NCI-H1105 treated with DMSO at 0.1 percent for 48 hours (cell line): ENCODE measurements at regions not wholly inside any gene's neighbourhood (a gene's known extent, or its start where the extent isn't known, plus 50 kb on each side); places are given as distances from the start of the nearest gene placed in this dataset.
A peak's percentile ranks its signal among the peaks of the same experiment; 100 is the strongest.
"Not testable (repeated sequence)": the region's sequence is repeated elsewhere in the genome, so short reads cannot be mapped to it uniquely, and the experiment has no call there.

ENCODE experiments used
- DNase-seq: peaks from one replicate; lab custom pipeline; 2025; lab: John Stamatoyannopoulos, UW

- not testable (repeated sequence) for DNase-seq
Observed at GRCh38 chr1:147348592-147348991, 106.1 kb downstream of the CHD1L start.

DNA sequence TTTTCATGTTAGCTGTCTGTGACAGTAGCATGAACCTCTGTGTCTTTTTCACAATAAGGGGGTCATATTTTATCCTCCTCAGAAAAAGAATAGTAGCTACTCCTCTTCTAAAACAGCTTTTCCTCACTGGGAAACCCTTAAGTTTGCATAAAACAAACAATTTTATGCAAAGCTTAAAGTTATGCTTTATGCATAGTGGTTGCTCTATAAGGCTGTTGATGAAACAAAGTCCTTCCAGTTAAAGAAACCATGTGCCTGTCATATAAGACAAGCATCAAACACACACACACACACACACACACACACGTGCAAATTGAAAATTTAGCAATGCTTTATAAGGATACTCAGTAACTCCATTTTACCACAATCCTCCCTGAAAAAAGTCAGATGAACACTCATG is 107.0 kb downstream of the CHD1L start:
- DNase-seq, result no peak

DNA sequence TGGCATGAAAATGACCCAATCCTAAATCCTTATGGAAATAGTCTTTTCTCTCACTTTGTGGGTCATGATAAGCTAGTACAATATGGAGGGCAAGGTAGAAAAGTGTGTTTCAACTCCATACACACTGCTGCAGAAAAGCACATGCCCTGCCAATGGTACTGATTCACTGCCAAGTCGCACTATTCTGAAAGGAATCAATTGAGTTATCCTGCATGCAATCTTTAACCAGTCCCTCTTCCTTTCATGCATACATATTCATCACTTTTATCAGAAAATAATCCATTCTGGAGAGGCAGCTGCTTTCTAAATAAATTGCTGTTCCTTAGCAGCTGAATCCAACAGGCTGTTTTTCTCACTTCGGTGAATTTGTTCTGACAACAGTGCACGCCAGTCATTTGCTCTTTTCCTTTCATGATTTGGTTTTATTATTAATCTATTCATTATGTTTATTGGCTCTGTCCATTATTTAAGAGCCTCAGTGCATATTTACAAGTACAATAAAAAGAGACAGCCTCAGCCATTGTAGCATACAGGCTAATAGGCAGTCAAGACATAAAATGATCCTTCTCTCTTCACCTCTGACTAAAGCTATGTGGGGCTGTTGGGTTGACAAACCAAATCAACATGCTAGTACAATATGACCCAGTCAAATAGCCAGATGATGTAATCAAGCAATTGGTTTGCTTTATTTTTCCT is 108.8 kb downstream of the CHD1L start:
- no peak for DNase-seq

- DNase-seq, result no peak
Observed at GRCh38 chr1:147377263-147378246, 135.1 kb downstream of the CHD1L start.

DNA sequence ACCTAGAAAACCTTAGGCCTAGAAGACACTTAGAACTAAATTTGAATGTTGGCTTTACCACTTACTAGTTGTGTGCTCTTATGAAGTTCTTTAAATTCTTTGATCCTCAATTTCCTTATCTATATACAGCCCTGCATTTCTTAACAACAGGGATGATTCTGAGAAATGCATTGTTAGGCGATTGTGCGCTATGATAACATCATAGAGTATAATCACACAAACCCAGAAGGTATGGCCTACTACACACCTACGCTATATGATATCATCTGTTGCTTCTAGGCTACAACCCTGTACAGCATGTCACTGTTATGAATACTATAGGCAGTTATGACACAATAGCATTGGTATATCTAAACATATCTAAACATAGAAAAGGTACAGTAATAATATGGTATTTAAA is 137.4 kb downstream of the CHD1L start:
- DNase-seq, result no peak

- no peak for DNase-seq
Observed at GRCh38 chr1:147384804-147385203, 142.3 kb downstream of the CHD1L start.

DNA sequence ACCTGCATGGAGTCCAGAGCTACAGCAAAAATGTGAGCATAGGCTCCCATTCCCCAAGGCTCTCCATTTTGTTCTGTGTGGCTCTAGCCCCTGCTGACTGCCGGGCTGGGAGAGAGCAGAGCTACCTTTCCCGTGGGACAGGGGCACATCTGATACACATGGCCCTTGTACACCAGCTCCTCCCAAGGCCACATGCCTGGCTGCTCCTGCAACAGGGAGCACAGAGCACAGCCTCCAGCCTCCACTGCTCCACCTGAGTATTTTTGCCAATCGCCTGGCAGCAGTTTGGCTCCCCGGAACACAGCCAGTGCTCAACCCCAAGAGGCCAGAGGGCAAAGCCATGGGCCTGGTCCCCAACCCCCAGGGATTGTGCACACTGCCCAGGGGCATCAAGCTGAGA is 146.5 kb downstream of the CHD1L start:
- no peak for DNase-seq

DNA sequence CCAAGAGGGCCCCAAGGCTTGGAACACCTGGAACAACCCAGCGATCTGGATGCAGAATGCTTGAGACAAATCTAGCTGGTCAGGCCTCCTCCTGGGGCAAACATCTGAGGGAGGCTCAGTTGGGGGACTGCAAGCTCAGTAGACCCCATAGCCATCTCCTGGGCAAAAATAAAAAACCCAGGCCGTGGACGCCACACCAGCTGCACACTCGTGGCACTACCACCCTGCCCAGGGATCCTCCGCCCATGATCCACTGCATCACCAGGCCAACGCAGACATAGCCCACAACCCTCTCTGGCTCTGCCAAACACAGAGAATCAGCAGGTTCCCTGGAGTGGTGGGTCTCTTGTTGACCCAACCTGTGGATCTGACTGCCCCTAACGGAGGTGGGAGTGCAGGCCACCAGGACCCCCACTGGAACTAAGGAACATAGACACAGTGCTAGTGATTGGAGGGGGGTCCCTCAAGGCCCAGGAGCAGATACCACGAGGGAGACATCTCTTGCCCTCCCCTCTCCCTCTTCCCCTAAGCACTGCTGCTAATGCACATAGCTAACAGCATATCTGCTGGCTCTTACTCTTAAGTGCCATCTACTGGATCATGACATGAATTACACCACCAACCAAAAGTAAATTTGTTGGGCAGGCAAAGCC is 147.2 kb downstream of the CHD1L start:
- peak; percentile 64 for DNase-seq

GRCh38 chr1:147390185-147390542 is 147.7 kb downstream of the CHD1L start:
- no peak for DNase-seq

DNA sequence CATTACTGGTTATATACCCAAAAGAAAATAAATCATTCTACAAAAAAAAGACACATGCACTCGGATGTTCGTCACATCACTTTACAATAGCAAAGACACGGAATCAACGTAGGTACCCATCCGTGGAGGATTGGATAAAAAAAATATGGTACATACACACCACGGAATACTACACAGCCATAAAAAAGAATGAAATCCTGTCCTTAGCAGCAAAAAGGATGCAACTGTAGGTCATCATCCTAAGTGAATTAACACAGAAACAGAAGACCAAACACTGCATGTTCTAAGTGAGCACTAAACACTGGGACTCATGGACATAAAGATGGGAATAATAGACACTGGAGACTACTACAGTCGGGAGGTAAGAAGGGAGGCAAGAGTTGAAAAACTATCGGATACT is 148.6 kb downstream of the CHD1L start:
- DNase-seq, result no peak

GRCh38 chr1:147402326-147403045 is 138.8 kb upstream of the BCL9 start:
- not testable (repeated sequence) for DNase-seq

GRCh38 chr1:147404344-147404743 is 137.0 kb upstream of the BCL9 start:
- not testable (repeated sequence) for DNase-seq

DNA sequence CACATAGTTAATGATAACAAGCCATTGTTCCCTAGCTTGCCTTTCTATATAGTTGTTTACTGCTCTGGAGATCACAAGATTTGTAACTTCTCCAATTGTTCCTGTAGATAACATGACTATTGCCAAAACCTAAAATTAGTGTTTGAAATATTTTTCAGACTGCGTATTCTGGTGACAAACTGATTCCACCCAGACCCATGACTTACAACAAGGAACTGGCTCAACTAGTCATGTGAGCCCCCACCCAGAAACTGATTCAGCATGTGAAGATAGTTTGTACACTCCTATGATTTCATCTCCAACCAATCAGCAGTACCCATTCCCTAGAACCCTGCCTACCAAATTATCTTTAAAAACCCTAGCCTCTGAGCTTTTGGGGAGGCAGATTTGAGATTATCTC is 131.4 kb upstream of the BCL9 start:
- DNase-seq, result no peak

- DNase-seq, result no peak
Observed at GRCh38 chr1:147413110-147413605, 128.1 kb upstream of the BCL9 start.

- no peak for DNase-seq
Observed at GRCh38 chr1:147414505-147415163, 126.7 kb upstream of the BCL9 start.

- no peak for DNase-seq
Observed at GRCh38 chr1:147417024-147417423, 124.3 kb upstream of the BCL9 start.

DNA sequence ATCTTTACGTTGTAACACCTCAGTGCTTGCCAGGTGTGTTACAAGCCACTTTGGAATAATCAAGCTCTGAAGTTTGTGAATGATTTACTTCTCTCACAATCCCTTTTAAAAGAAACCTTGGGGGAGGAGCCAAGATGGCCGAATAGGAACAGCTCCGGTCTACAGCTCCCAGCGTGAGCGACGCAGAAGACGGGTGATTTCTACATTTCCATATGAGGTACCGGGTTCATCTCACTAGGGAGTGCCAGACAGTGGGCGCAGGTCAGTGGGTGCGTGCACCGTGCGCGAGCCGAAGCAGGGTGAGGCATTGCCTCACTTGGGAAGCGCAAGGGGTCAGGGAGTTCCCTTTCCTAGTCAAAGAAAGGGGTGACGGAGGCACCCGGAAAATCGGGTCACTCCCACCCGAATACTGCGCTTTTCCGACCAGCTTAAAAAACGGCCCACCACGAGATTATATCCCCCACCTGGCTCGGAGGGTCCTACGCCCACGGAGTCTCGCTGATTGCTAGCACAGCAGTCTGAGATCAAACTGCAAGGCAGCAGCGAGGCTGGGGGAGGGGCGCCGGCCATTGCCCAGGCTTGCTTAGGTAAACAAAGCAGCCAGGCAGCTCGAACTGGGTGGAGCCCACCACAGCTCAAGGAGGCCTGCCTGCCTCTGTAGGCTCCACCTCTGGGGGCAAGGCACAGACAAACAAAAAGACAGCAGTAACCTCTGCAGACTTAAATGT is 118.0 kb upstream of the BCL9 start:
- DNase-seq, result peak; percentile 5

- no peak for DNase-seq
Observed at GRCh38 chr1:147434921-147435320, 106.4 kb upstream of the BCL9 start.

GRCh38 chr1:147444381-147444780 is 96.9 kb upstream of the BCL9 start:
- no peak for DNase-seq

GRCh38 chr1:147451628-147452027 is 89.7 kb upstream of the BCL9 start:
- no peak for DNase-seq

DNA sequence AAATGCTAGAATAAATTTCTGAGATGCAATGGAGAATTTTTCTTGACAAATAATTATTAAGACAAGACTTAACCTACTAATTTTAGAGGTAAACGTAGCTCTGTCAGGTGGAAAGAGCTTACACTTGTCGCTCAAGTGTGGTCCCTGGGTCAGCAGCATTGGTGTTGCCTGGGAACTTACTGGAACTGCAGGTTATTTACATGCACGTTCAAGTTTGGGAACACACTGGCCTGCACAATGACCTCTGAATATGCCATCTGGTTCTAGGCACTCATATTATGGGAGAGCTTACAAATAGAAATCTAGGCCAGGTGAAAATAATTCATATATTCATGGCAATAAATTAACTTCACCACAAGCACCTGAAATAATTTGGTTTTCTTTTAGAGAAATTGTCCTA is 88.5 kb upstream of the BCL9 start:
- no peak for DNase-seq
